A549 (cell line): ENCODE measurements at regions not wholly inside any gene's neighbourhood (a gene's known extent, or its start where the extent isn't known, plus 50 kb on each side); places are given as distances from the start of the nearest gene placed in this dataset.

Experiments
- CBX2 ChIP-seq: fragments of 200-600 bp; sonication (generic); IDR thresholded peaks from 2 replicates; pipeline ENCODE4 v1.6.1; 2016; ENCODE audit warnings: low read depth, mild to moderate bottlenecking, borderline replicate concordance
- CHD2 ChIP-seq: fragments of 150-350 bp; IDR thresholded peaks from 2 replicates; pipeline ENCODE4 v1.6.1; 2014; ENCODE audit warnings: low read length; ENCODE audit not compliant: partially characterized antibody
- EP300 ChIP-seq, 2 experiments: fragments of >200 bp; sonication (Bioruptor Twin); formaldehyde crosslinking; IDR thresholded peaks; 2 replicates in 1 of 2; 3 replicates in 1 of 2; pipeline ENCODE4 v1.6.1; 2016 to 2017
- ESRRA ChIP-seq: fragments of 150-350 bp; IDR thresholded peaks from 2 replicates; pipeline ENCODE4 v1.6.1; 2014; ENCODE audit warnings: mild to moderate bottlenecking, low read length, borderline replicate concordance
- HOXB13 ChIP-seq: fragments of 250-450 bp; sonication (Bioruptor Pico); IDR thresholded peaks from 2 replicates; pipeline ENCODE4 v1.5.0; 2020; ENCODE audit warnings: low read depth, mild to moderate bottlenecking, moderate library complexity
- MAZ ChIP-seq: fragments of 150-350 bp; IDR thresholded peaks from 2 replicates; pipeline ENCODE4 v1.6.1; 2014; ENCODE audit warnings: antibody characterized with exemption, low read depth, low read length, borderline replicate concordance
- POLR2A ChIP-seq: IDR thresholded peaks from 2 replicates; pipeline ENCODE4 v1.6.1; 2012; ENCODE audit warnings: mild to moderate bottlenecking, low read length
- ZC3H11A ChIP-seq: fragments of 450-650 bp; IDR thresholded peaks from 2 replicates; pipeline ENCODE4 v1.6.1; 2014; ENCODE audit warnings: antibody characterized with exemption, mild to moderate bottlenecking
- TF ChIP-seq, protein P1 (sequence below): fragments of 250-450 bp; sonication (Bioruptor Pico); IDR thresholded peaks from 2 replicates; pipeline ENCODE4 v1.5.0; 2021; ENCODE audit warnings: mild to moderate bottlenecking, moderate library complexity, borderline replicate concordance
- TF ChIP-seq, protein P2 (sequence below): fragments of >200 bp; sonication (Bioruptor Twin); formaldehyde crosslinking; IDR thresholded peaks from 3 replicates; pipeline ENCODE4 v1.5.1; 2016
- TF ChIP-seq, protein P3 (sequence below): fragments of 150-350 bp; IDR thresholded peaks from 2 replicates; pipeline ENCODE4 v1.6.1; 2014; ENCODE audit warnings: low read depth, mild to moderate bottlenecking, low read length
- TF ChIP-seq, protein P4 (sequence below): IDR thresholded peaks from 2 replicates; pipeline ENCODE4 v1.6.1; 2012
- TF ChIP-seq, protein P5 (sequence below): fragments of 450-650 bp; IDR thresholded peaks from 2 replicates; pipeline ENCODE4 v1.6.1; 2014; ENCODE audit warnings: antibody characterized with exemption

DNA sequence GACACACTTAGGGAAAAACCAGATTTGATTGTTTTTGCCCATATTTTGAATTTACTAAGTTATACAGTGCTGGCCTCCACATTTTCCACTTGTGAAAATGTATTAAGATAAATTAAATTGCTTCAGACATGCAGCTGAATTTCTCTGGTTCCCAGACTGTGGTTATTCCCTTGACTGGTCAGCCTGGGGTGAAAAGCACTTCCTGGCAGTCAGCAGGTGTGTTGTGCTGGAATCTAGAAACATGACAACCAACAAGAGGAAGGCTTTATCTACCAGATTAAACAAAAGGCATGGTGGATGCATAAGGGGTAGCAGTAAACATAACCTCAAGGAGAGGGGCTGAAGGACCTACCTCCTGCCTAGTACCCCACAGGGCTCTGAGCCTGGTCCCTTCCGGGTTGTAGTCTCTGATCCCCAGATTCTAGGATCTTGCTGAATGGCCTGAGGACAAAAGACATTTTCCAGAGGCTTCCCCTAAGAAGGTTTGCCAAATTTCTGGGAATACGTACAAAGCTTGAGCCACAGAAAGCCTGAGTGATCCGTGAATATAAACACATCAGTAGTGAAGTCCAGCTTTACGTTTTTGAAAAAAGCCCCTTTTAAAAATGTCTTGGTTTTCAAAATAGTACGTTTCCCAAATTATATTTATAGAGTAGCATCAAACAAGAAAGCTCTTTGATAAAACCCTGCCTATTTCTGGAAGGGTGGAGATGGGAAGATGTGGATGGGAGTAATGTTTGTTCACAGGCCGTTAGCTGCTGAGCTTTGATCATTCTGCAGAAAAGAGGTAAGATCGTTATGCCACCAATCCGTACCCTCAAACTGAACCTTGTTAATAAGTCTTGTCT is 133.4 kb downstream of the LACC1 start:
- TF ChIP-seq ESRRA, result no peak
- TF ChIP-seq EP300 (IDR thresholded peaks at IDR 0.05), result no peak
- TF ChIP-seq HOXB13 (CRISPR knock-in tag), result no peak
- TF ChIP-seq ZC3H11A, result no peak
- TF ChIP-seq CHD2, result no peak
- TF ChIP-seq, protein P1, sequence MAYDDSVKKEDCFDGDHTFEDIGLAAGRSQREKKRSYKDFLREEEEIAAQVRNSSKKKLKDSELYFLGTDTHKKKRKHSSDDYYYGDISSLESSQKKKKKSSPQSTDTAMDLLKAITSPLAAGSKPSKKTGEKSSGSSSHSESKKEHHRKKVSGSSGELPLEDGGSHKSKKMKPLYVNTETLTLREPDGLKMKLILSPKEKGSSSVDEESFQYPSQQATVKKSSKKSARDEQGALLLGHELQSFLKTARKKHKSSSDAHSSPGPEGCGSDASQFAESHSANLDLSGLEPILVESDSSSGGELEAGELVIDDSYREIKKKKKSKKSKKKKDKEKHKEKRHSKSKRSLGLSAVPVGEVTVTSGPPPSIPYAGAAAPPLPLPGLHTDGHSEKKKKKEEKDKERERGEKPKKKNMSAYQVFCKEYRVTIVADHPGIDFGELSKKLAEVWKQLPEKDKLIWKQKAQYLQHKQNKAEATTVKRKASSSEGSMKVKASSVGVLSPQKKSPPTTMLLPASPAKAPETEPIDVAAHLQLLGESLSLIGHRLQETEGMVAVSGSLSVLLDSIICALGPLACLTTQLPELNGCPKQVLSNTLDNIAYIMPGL (CRISPR knock-in tag), result no peak
- TF ChIP-seq, protein P2, sequence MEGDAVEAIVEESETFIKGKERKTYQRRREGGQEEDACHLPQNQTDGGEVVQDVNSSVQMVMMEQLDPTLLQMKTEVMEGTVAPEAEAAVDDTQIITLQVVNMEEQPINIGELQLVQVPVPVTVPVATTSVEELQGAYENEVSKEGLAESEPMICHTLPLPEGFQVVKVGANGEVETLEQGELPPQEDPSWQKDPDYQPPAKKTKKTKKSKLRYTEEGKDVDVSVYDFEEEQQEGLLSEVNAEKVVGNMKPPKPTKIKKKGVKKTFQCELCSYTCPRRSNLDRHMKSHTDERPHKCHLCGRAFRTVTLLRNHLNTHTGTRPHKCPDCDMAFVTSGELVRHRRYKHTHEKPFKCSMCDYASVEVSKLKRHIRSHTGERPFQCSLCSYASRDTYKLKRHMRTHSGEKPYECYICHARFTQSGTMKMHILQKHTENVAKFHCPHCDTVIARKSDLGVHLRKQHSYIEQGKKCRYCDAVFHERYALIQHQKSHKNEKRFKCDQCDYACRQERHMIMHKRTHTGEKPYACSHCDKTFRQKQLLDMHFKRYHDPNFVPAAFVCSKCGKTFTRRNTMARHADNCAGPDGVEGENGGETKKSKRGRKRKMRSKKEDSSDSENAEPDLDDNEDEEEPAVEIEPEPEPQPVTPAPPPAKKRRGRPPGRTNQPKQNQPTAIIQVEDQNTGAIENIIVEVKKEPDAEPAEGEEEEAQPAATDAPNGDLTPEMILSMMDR, result no peak
- TF ChIP-seq MAZ, result no peak
- no peak for TF ChIP-seq POLR2A
- TF ChIP-seq, protein P3, sequence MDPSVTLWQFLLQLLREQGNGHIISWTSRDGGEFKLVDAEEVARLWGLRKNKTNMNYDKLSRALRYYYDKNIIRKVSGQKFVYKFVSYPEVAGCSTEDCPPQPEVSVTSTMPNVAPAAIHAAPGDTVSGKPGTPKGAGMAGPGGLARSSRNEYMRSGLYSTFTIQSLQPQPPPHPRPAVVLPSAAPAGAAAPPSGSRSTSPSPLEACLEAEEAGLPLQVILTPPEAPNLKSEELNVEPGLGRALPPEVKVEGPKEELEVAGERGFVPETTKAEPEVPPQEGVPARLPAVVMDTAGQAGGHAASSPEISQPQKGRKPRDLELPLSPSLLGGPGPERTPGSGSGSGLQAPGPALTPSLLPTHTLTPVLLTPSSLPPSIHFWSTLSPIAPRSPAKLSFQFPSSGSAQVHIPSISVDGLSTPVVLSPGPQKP, result no peak
- TF ChIP-seq, protein P4, sequence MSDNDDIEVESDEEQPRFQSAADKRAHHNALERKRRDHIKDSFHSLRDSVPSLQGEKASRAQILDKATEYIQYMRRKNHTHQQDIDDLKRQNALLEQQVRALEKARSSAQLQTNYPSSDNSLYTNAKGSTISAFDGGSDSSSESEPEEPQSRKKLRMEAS, result no peak
- no peak for TF ChIP-seq CBX2
- TF ChIP-seq, protein P5, sequence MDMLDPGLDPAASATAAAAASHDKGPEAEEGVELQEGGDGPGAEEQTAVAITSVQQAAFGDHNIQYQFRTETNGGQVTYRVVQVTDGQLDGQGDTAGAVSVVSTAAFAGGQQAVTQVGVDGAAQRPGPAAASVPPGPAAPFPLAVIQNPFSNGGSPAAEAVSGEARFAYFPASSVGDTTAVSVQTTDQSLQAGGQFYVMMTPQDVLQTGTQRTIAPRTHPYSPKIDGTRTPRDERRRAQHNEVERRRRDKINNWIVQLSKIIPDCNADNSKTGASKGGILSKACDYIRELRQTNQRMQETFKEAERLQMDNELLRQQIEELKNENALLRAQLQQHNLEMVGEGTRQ, result no peak
